Right lobe of liver (tissue), 4 donors: ENCODE measurements at regions not wholly inside any gene's neighbourhood (a gene's known extent, or its start where the extent isn't known, plus 50 kb on each side); places are given as distances from the start of the nearest gene placed in this dataset.

Experiments used
- POLR2A ChIP-seq: fragments of 450-650 bp; IDR thresholded peaks from one replicate; pipeline ENCODE4 v1.6.1; 2017; ENCODE audit warnings: antibody characterized with exemption, mild to moderate bottlenecking
- TF ChIP-seq, protein P1 (sequence below), 4 donors: fragments of 200-600 bp in 3 of 4; fragments of 450-650 bp in 1 of 4; IDR thresholded peaks; one replicate each; pipeline versions ENCODE4 v1.5.1 to v1.8.0; 2016 to 2022; ENCODE audit warnings: antibody characterized with exemption in 4 of 4, mild to moderate bottlenecking in 2 of 4
- donor health status: DM: no; HTN: no; CAD: no.
- donor health status: DM: no; HTN: no; CAD: no.
- donor health status: DM: no; HTN: yes; CAD: no.

DNA sequence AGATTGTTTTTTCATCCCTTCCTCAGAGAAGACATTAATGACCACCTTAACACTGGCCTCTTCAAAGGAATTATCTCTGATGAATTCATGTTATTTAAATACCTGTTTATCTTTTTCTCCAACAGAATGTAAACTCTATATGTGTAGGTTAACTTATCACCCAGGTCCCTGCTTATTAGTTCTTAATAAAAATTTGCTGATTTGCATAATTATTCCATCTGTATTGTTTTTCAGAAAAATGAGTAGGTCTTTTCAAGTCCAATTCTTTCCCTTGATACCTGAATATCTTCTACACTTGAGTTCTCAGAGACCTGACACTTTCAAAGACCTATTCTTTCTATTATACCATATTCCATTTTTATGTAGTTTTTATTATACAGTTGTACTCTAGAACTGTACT is 886.7 kb upstream of the TMPRSS15 start:
- TF ChIP-seq POLR2A, result no peak
- TF ChIP-seq, protein P1, sequence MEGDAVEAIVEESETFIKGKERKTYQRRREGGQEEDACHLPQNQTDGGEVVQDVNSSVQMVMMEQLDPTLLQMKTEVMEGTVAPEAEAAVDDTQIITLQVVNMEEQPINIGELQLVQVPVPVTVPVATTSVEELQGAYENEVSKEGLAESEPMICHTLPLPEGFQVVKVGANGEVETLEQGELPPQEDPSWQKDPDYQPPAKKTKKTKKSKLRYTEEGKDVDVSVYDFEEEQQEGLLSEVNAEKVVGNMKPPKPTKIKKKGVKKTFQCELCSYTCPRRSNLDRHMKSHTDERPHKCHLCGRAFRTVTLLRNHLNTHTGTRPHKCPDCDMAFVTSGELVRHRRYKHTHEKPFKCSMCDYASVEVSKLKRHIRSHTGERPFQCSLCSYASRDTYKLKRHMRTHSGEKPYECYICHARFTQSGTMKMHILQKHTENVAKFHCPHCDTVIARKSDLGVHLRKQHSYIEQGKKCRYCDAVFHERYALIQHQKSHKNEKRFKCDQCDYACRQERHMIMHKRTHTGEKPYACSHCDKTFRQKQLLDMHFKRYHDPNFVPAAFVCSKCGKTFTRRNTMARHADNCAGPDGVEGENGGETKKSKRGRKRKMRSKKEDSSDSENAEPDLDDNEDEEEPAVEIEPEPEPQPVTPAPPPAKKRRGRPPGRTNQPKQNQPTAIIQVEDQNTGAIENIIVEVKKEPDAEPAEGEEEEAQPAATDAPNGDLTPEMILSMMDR (IDR thresholded peaks at IDR 0.05), result no peak
